ENCODE measurements at regions not wholly inside any gene's neighbourhood (a gene's known extent, or its start where the extent isn't known, plus 50 kb on each side); places are given as distances from the start of the nearest gene placed in this dataset.

DNA sequence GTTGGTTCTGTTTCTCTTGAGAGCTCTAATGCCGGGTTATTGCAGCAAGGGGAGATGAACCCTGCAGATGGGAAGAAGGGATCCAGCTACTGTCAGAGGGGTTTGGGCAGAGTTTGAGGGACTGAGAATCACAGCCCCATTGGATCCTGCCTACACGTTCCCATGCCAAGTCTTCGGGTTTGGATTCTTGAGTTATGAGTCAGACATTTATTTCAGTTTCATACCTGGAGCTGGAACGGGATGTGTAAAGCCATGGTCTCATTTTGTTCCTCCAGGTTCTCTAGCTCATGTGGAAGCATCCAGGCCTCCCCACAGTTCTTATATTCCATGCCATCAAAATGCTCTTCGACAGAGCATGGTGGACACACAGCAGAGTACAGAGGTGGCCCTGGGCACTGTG lies 275.4 kb upstream of the IRX4 start:
- TF ChIP-seq EZH2phosphoT487 (IDR thresholded peaks at IDR 0.05; ENCODE audit: borderline replicate concordance) (no peak), CTCF (conservative IDR thresholded peaks at IDR 0.05; ENCODE audit: low read length) (no peak)
- H3F3A ChIP-seq (ENCODE audit: low read depth), result no peaks in the 10 kb centered on the region
- no peak overlapping the region for H3K4me2 ChIP-seq (ENCODE audit: low read depth, low read length, poor library complexity, severe bottlenecking)
- H3K9me3 ChIP-seq (ENCODE audit: insufficient read depth, low read depth, low read length), result peaks cover 3% of the 10 kb centered on the region; the same call in 1 of the 2 replicates
- no peaks in the 10 kb centered on the region for H3K79me2 ChIP-seq (ENCODE audit: insufficient read depth, low read length)
- no peaks in the 10 kb centered on the region for H3K27me3 ChIP-seq (ENCODE audit: insufficient read depth, low read length, poor library complexity, severe bottlenecking)
- no peaks in the 10 kb centered on the region for H3K9me2 ChIP-seq (replicated peaks; ENCODE audit: low read depth, low read length)
- no peaks in the 10 kb centered on the region for H3K4me1 ChIP-seq (ENCODE audit: insufficient read depth, low read length, poor library complexity, severe bottlenecking)
- no peak overlapping the region for H2AFZ ChIP-seq (ENCODE audit: low read length)
- no peaks in the 10 kb centered on the region for H4K20me1 ChIP-seq (ENCODE audit: insufficient read depth, low read length, poor library complexity, severe bottlenecking)
- H3K4me3 ChIP-seq (ENCODE audit: low read length, poor library complexity, severe bottlenecking), result no peak overlapping the region
- H3K9ac ChIP-seq (ENCODE audit: low read depth, low read length, poor library complexity, severe bottlenecking), result no peak overlapping the region
- H3K36me3 ChIP-seq (ENCODE audit: insufficient read depth, low read length), result no peaks in the 10 kb centered on the region

DNA sequence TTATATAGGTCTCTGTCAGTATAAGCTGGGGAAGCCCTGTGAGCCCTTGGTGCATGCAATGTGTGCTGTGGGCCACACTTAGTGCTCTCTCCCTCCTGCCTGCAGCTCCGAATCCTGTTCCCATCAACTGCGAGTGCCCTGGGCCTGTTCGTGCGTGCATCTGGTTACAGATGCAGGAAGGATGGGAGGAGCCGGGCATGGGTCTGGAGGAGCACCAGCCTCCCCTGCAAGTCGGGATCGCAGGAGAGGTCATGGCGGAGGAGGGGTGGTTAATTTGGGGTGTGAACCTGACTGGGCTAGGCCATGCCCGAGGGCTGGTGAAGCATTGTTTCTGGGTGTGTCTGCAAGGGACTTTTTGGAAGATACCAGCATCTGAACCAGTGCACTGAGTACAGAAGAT lies 274.6 kb upstream of the IRX4 start:
- Histone ChIP-seq H3K9me2 (replicated peaks; ENCODE audit: low read depth, low read length) (no peaks in the 10 kb centered on the region), H3K79me2 (ENCODE audit: insufficient read depth, low read length) (no peaks in the 10 kb centered on the region), H3K4me1 (ENCODE audit: insufficient read depth, low read length, poor library complexity, severe bottlenecking) (no peaks in the 10 kb centered on the region), H3K9ac (ENCODE audit: low read depth, low read length, poor library complexity, severe bottlenecking) (no peak overlapping the region), H3K36me3 (ENCODE audit: insufficient read depth, low read length) (no peaks in the 10 kb centered on the region), H3K27me3 (ENCODE audit: insufficient read depth, low read length, poor library complexity, severe bottlenecking) (no peaks in the 10 kb centered on the region), H3K4me3 (ENCODE audit: low read length, poor library complexity, severe bottlenecking) (no peak overlapping the region), H3F3A (ENCODE audit: low read depth) (no peaks in the 10 kb centered on the region), H3K4me2 (ENCODE audit: low read depth, low read length, poor library complexity, severe bottlenecking) (no peak overlapping the region), H4K20me1 (ENCODE audit: insufficient read depth, low read length, poor library complexity, severe bottlenecking) (no peaks in the 10 kb centered on the region), H3K9me3 (ENCODE audit: insufficient read depth, low read depth, low read length) (peaks cover 3% of the 10 kb centered on the region; the same call in 1 of the 2 replicates), H2AFZ (ENCODE audit: low read length) (no peak overlapping the region)
- no peak for TF ChIP-seq EZH2phosphoT487 (IDR thresholded peaks at IDR 0.05; ENCODE audit: borderline replicate concordance)
- no peak for TF ChIP-seq CTCF (conservative IDR thresholded peaks at IDR 0.05; ENCODE audit: low read length)

DNA sequence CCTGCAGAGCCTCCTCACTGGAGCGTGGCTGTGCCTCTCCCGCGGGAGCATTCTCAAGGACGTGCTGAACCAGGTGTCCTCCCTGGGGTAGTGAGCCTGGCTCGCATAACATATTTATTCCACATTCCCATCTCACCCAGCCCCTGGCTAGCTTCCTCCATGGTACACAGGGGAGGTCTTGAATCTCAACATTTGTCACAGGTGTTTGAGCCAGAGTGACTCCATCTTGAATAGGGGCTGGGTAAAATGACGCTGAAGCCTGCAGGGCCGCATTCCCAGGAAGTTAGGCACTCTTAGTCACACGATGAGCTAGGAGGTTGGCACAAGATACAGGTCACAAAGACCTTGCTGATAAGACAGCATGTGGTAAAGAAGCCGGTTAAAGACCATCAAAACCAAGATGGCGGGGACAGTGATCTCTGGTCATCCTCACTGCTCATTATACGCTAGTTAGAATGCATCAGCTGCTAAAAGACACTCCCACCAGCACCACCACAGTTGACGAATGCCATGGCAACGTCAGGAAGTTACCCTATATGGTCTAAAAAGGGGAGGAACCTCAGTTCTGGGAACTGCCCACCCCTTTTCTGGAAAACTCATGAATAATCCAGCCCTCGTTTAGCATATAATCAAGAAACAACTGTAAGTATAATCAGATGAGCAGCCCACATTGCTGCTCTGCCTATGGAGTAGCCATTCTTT lies 273.8 kb upstream of the IRX4 start:
- H3F3A ChIP-seq (ENCODE audit: low read depth), result no peaks in the 10 kb centered on the region
- no peaks in the 10 kb centered on the region for H3K9me2 ChIP-seq (replicated peaks; ENCODE audit: low read depth, low read length)
- TF ChIP-seq CTCF (conservative IDR thresholded peaks at IDR 0.05; ENCODE audit: low read length), result no peak
- no peak overlapping the region for H3K4me3 ChIP-seq (ENCODE audit: low read length, poor library complexity, severe bottlenecking)
- H3K4me1 ChIP-seq (ENCODE audit: insufficient read depth, low read length, poor library complexity, severe bottlenecking), result no peaks in the 10 kb centered on the region
- H3K9me3 ChIP-seq (ENCODE audit: insufficient read depth, low read depth, low read length), result peaks cover 3% of the 10 kb centered on the region; the same call in 1 of the 2 replicates
- no peak overlapping the region for H3K9ac ChIP-seq (ENCODE audit: low read depth, low read length, poor library complexity, severe bottlenecking)
- no peak overlapping the region for H2AFZ ChIP-seq (ENCODE audit: low read length)
- no peaks in the 10 kb centered on the region for H3K36me3 ChIP-seq (ENCODE audit: insufficient read depth, low read length)
- no peaks in the 10 kb centered on the region for H4K20me1 ChIP-seq (ENCODE audit: insufficient read depth, low read length, poor library complexity, severe bottlenecking)
- H3K4me2 ChIP-seq (ENCODE audit: low read depth, low read length, poor library complexity, severe bottlenecking), result no peak overlapping the region
- no peaks in the 10 kb centered on the region for H3K79me2 ChIP-seq (ENCODE audit: insufficient read depth, low read length)
- H3K27me3 ChIP-seq (ENCODE audit: insufficient read depth, low read length, poor library complexity, severe bottlenecking), result no peaks in the 10 kb centered on the region

Data from Loucy (cell line).